Neural crest cell (in vitro differentiated cells): ENCODE measurements at regions not wholly inside any gene's neighbourhood (a gene's known extent, or its start where the extent isn't known, plus 50 kb on each side); places are given as distances from the start of the nearest gene placed in this dataset.

ENCODE experiments used
- DNase-seq: peaks from one replicate; pipeline ENCODE4 v3.0.0; 2021; ENCODE audit warnings: low read depth, mixed read lengths, low spot score
- H3K27ac Mint-ChIP-seq: one replicate; pipeline ENCODE4 v1.8.0; 2021; ENCODE audit warnings: mild to moderate bottlenecking, mixed read lengths; ENCODE audit not compliant: unreplicated experiment
- H3K27me3 Mint-ChIP-seq: 2 replicates; pipeline ENCODE4 v1.8.0; 2021; ENCODE audit warnings: low read depth, mild to moderate bottlenecking, mixed read lengths
- H3K36me3 Mint-ChIP-seq: 2 replicates; pipeline ENCODE4 v1.8.0; 2021; ENCODE audit warnings: low read depth, mild to moderate bottlenecking, mixed read lengths
- H3K4me1 Mint-ChIP-seq: 2 replicates; pipeline ENCODE4 v1.8.0; 2021; ENCODE audit warnings: mixed read lengths
- H3K4me3 Mint-ChIP-seq: one replicate; pipeline ENCODE4 v1.8.0; 2021; ENCODE audit warnings: mild to moderate bottlenecking, mixed read lengths
- H3K9me3 Mint-ChIP-seq: 2 replicates; pipeline ENCODE4 v1.8.0; 2021; ENCODE audit warnings: mixed read lengths
- CTCF ChIP-seq: fragments of 200-600 bp; sonication (generic); conservative IDR thresholded peaks from 2 replicates; pipeline ENCODE4 v1.5.0; 2021; ENCODE audit warnings: antibody characterized with exemption, mild to moderate bottlenecking

GRCh38 chr9:113687107-113687679 is 188.9 kb upstream of the ZNF618 start:
- Mint-ChIP-seq H3K27ac (no peak overlapping the region), H3K4me1 (peaks cover 5% of the 10 kb centered on the region), H3K9me3 (no peaks in the 10 kb centered on the region), H3K27me3 (peaks cover 83% of the 10 kb centered on the region), H3K36me3 (no peaks in the 10 kb centered on the region), H3K4me3 (no peak overlapping the region)
- DNase-seq: no peak
- TF ChIP-seq CTCF: no peak

GRCh38 chr9:113687680-113688371 is 188.3 kb upstream of the ZNF618 start:
- Mint-ChIP-seq H3K36me3 (no peaks in the 10 kb centered on the region), H3K27ac (no peak overlapping the region), H3K4me1 (no peaks in the 10 kb centered on the region), H3K4me3 (no peak overlapping the region), H3K9me3 (no peaks in the 10 kb centered on the region), H3K27me3 (peaks cover 77% of the 10 kb centered on the region)
- no peak for TF ChIP-seq CTCF
- DNase-seq: no peak

- no peaks in the 10 kb centered on the region for H3K36me3 Mint-ChIP-seq
- H3K9me3 Mint-ChIP-seq: peaks cover 3% of the 10 kb centered on the region
- no peak overlapping the region for H3K27ac Mint-ChIP-seq
- no peaks in the 10 kb centered on the region for H3K4me1 Mint-ChIP-seq
- DNase-seq: no peak
- H3K4me3 Mint-ChIP-seq: no peak overlapping the region
- TF ChIP-seq CTCF: no peak
- H3K27me3 Mint-ChIP-seq: peaks cover 70% of the 10 kb centered on the region
Observed at GRCh38 chr9:113690055-113690740, 185.9 kb upstream of the ZNF618 start.

GRCh38 chr9:113692256-113692655 is 183.9 kb upstream of the ZNF618 start:
- no peaks in the 10 kb centered on the region for H3K36me3 Mint-ChIP-seq
- no peak for DNase-seq
- H3K9me3 Mint-ChIP-seq: peaks cover 5% of the 10 kb centered on the region
- H3K27me3 Mint-ChIP-seq: peaks cover 49% of the 10 kb centered on the region
- no peak overlapping the region for H3K4me3 Mint-ChIP-seq
- H3K27ac Mint-ChIP-seq: no peak overlapping the region
- no peaks in the 10 kb centered on the region for H3K4me1 Mint-ChIP-seq
- no peak for TF ChIP-seq CTCF

GRCh38 chr9:113694912-113695311 is 181.2 kb upstream of the ZNF618 start:
- H3K9me3 Mint-ChIP-seq: peaks cover 5% of the 10 kb centered on the region
- no peak for DNase-seq
- H3K27ac Mint-ChIP-seq: no peak overlapping the region
- no peak overlapping the region for H3K4me3 Mint-ChIP-seq
- H3K27me3 Mint-ChIP-seq: peaks cover 23% of the 10 kb centered on the region
- no peaks in the 10 kb centered on the region for H3K4me1 Mint-ChIP-seq
- TF ChIP-seq CTCF: no peak
- no peaks in the 10 kb centered on the region for H3K36me3 Mint-ChIP-seq
